GM18870 (cell line): ENCODE measurements at regions not wholly inside any gene's neighbourhood (a gene's known extent, or its start where the extent isn't known, plus 50 kb on each side); places are given as distances from the start of the nearest gene placed in this dataset.

Experiments used
- ATAC-seq: cut with Tn5 transposase; IDR thresholded peaks from one replicate; pipeline ENCODE4 v1.9.1; 2021; ENCODE audit warnings: moderate library complexity; ENCODE audit not compliant: unreplicated experiment

- no peak for ATAC-seq
These were observed 764.9 kb upstream of the FANCL start for GRCh38 chr2:59005836-59006615.

- no peak for ATAC-seq
These were observed 763.5 kb upstream of the FANCL start for GRCh38 chr2:59004621-59005020.

GRCh38 chr2:59000796-59001195 is 759.7 kb upstream of the FANCL start:
- no peak for ATAC-seq

- ATAC-seq: no peak
These were observed 751.1 kb upstream of the FANCL start for GRCh38 chr2:58992062-58992706.

GRCh38 chr2:58991357-58991756 is 750.2 kb upstream of the FANCL start:
- no peak for ATAC-seq

DNA sequence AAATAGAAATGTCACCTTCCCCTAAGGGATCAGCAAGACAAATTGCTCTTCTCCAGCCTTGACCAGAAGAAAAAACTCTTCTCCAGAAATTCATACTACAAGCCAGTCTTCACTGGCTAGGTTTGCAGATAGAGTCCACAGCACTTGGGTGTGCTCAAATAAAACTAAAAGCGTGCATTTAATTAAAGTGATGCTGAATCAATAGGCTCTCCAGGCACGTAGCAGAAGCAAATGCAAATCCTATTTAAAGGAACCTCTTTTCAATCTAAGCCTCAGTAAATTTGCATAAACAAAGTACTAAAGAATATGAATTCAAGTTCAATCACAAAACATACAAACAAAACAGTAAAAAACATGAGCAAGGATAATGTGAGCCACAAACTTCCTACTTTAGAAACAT is 744.4 kb upstream of the FANCL start:
- no peak for ATAC-seq

GRCh38 chr2:58984731-58985130 is 743.6 kb upstream of the FANCL start:
- ATAC-seq: no peak

DNA sequence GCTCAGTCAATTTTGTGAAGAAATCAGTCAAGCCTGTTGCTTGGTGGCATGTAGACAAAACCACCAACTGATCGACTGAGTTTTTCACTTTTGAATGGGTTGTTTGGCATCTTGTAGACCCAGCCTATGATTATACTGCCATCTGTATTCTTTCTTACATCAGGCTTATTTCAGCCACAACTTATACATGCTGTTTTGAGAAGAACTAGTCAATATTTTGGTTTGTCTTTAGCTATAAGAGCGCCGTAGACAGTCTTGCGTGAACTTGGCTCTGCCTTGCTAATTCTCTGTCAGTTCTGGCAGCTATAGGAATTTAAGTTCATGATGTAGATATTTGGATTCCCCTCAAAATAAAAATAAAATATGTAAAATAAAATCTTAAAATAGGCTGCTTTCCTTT is 742.0 kb upstream of the FANCL start:
- no peak for ATAC-seq

DNA sequence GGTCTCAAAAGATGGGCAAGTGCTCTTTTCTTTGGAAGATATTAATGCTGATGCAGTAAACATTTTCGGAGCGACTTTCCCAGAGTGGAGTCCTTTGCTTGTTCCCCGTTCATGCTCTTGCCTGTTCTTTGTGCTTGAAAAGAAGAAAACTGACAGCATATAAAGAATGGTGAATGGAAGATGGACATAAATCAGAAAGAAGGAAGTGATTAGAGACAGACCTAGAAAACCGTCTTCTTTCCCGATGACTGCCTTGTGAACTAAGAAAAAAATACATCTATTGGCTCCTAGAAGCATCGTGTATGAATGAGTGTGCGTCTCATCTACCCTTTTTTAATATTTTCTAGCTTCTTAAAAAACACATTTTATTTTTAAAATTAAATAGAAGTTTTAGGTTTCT is 740.1 kb upstream of the FANCL start:
- no peak for ATAC-seq

GRCh38 chr2:58976375-58977071 is 735.4 kb upstream of the FANCL start:
- ATAC-seq: no peak

GRCh38 chr2:58974881-58975280 is 733.8 kb upstream of the FANCL start:
- ATAC-seq: no peak

GRCh38 chr2:58974426-58974825 is 733.3 kb upstream of the FANCL start:
- no peak for ATAC-seq

DNA sequence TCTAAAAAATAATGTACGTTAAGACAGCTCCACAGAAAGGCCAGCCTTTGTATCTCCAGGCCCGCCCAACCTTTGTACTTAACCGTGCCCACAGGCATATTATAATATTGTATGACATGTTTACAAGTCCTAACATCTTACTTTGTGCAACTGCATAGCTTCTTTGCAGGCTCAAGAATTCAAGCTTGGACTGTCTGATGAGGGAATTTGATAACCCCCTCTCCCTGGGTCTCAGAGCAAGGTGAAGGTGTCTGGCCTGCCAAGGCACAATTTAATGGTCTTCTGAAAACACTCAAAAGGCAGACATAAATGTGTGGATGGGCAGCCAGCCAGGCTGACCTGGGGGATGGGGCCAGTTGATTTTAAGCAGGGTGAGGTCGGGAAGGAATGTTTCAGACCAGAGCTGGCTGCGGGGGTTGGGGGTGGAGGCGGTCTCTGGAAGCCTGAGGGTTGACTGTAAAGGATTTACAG is 732.7 kb upstream of the FANCL start:
- no peak for ATAC-seq

- no peak for ATAC-seq
These were observed 731.6 kb upstream of the FANCL start for GRCh38 chr2:58972737-58973136.

DNA sequence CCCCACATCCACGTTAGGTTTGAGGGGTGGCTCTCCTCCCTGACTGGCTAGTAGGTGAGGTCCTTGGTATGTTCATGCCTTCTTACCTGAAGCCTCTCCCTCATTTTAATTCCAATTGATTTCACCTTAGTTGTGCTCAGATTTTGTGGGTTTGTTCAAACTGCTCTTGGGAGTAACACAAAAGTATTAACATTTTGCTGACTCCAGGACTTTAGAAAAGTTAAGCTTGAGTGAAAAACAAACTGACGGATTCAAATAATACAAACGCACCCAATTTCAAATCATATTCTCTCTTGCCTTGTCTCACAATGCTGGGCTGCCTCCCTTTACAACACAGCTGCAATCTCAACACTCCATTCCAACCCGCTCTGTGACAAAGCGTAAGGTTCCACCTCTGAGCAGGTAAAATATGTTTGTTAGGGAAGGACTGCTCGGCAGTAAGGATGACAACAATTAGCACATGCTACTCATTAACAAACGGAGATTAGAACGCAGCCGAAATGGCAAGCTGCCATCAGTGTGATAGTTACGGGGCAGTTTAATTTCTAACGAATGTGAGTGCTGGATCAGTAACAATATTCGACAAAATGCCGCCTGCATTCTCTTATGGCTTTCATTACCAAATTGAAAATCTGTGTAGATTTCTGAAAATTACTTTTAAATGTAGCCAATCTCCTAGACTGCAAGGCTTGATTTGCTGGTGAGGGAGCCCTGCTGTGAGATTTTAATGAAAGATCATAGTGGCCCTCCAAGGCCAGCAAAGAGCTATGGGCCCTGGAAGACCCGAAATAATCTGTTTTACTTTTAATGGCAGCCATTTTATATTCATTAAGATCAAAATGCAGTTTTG is 730.6 kb upstream of the FANCL start:
- no peak for ATAC-seq

DNA sequence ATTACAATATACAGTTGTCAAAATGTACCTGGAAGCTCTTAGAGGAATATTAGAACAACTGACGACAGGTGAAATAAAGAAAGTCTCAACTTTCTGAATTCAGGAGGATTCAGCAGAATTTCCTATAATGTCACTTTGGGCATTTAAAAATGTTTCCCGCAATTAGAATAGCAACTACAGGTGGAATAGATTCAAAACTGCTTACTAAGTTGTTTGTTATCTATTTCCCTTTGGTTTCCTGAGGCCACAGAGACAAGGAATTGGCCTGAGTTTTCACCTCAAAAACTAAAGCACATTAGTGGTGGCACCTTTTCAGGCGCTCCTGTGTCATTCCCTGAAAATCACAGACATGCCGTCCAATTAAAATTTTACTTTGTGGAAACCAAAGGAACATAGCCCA is 729.2 kb upstream of the FANCL start:
- ATAC-seq: no peak

DNA sequence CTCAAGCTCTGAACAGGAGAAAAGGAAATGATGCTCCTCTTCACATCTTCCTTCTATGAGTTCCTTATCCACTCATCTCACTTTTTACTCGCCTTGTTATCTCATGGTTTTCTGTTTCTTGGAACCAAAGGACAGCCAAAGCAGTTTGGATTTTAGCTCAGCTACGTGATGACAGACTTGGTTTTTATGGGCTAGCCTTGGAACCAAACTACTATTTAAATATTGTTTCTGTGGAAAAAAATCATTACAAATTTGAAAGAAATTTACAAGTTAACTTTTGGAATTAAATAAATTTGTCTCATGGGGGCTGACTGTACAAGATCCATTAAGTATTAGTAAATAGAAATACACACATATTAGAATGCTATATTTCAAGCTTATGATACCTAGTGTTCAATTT is 727.8 kb upstream of the FANCL start:
- ATAC-seq: no peak

DNA sequence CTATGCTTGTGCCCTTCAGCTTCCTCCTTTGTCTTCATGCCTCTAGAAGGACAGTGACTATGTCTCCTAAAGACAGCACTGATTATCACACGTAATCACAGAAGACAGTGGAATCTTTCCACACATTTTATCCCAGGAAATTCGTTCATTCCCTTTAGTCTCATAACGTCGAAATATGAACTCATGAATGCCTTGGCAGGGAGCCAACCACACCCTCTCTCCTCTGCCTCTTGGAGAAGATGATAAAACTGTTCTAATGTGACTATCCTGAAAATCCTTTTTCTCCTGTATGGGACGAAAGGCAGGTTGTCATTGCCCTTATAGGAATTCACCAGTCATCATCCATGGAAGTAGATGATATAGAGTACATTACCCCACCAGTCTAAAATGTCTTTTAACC is 726.6 kb upstream of the FANCL start:
- no peak for ATAC-seq

DNA sequence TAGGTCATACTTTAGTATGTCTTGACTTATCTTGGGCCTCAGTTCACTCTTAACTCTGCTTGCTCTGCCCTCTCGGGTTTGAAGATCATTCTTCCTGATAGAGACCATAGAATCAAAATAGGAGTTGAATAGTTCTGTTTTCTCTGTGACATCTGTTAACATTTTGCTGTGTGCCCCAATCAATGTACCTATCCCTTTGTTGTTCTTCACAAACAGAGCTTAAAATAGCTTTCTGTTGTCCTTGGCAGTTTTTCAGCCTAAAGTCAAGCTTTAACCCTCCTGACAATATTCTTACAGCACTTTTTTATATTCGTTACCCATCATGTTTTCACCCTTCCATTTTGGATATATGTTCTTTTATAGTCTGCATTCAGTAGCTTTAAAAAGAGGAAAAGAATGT is 724.5 kb upstream of the FANCL start:
- ATAC-seq: no peak

DNA sequence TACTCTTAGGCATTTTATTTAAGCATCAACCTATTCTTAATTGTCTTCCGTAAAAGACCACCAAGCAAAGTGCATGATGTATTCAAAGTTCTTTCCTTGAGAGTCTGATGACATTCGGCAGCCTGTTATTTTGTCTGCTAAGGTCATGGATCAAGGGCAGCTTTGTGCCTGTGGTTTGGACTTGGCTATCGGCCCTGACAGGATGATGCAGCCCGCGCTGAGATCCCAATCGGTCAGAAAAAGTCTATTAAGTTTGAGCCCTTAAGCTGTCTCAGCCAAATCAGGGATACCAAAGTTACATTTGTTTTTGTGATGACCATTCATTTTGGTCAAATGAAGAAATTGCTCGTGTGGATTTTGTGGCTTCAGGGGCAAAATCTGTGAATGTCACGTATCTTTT is 718.9 kb upstream of the FANCL start:
- ATAC-seq: no peak

- ATAC-seq: no peak
These were observed 716.2 kb upstream of the FANCL start for GRCh38 chr2:58957188-58957840.
